IPS-NIHi7 (cell line): ENCODE measurements at regions not wholly inside any gene's neighbourhood (a gene's known extent, or its start where the extent isn't known, plus 50 kb on each side); places are given as distances from the start of the nearest gene placed in this dataset.

Experiments
- DNase-seq: peaks from one replicate; pipeline ENCODE4 v3.0.0; 2012; ENCODE audit warnings: mixed read lengths; ENCODE audit errors: extremely low spot score

GRCh38 chr18:64992654-64993053 lies 758.2 kb upstream of the CDH7 start:
- DNase-seq: no peak

- no peak for DNase-seq
Measured at GRCh38 chr18:64991102-64991501, 759.7 kb upstream of the CDH7 start.

DNA sequence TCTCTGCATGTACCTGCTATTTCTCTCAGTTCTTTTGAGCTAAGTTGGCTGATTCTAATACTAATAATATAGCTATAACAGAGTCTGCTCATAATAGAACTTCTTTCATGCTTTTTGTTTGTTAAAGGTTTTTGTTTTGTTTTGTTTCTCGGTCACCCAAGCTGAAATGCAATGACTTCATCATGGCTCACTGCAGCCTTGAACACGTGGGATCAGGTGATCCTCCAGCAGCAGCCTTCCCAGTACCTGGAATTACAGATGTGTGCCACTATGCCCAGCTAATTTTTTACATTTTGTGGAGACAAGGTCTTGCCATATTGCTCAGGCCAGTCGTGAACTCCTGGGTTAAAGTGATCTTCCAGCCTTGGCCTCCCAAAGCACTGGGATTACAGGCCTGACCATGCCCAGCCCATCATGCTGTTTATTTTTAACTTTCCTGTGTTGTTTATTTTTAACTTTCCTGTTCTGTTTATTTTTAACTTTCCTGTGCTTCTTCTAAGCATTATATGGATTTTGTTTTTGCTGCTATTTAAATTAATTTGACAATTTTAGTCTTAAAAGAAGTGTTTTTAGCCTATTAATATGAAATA lies 763.8 kb upstream of the CDH7 start:
- DNase-seq: no peak

GRCh38 chr18:64983497-64984238 lies 767.1 kb upstream of the CDH7 start:
- no peak for DNase-seq

- no peak for DNase-seq
Measured at GRCh38 chr18:64982414-64983055, 768.3 kb upstream of the CDH7 start.

DNA sequence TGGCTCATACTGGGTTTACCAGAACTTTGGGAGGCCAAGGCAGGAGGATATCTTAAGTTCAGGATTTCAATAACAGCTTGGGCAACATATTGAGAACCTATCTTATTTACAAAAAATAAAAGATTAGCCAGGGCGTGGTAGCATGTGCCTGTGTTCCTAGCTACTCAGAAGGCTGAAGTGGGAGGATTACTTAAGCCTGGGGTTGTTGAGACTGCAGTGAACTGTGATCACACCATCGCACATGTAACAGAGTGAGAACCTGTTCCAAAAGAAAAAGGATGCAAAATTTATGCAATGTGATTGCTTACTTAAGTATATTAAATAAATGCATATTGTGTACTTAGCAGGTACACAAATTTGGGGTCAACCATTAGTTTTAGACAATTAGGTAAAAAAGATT lies 768.9 kb upstream of the CDH7 start:
- DNase-seq: no peak

- no peak for DNase-seq
Measured at GRCh38 chr18:64979791-64980190, 771.0 kb upstream of the CDH7 start.

DNA sequence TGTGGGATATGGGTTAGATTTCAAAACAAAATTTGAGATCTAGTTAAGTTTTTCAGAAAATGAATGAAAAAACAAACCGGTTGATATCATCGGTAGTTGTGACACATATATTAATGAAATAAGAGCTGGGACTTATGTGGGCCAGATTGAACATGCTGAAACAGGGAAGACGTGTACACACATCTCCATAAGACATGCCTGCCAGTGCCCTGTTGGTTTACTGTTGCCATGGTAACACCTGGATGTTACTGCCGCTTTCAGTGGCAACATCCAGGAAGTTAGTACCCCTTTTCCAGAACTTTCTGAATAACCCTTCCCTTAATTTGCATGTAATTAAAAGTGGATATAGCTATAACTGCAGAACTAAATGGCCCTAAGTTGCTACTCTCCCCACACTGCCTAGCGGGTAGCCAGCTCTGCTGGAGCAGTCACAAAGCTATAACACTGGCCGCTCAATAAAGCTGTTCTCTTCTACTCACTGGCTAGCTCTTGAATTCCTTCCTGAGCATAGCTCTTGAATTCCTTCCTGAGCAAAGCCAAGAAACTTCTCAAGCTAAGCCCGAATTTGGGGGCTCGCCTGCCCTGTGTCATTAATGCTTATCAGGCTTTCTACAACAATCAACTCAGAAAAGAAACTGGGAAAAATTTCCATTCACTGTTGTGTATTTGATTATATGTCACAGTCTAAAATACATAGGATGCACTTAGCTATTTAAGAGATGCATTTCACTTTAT lies 776.3 kb upstream of the CDH7 start:
- DNase-seq: no peak

GRCh38 chr18:64972545-64972944 lies 778.3 kb upstream of the CDH7 start:
- no peak for DNase-seq

DNA sequence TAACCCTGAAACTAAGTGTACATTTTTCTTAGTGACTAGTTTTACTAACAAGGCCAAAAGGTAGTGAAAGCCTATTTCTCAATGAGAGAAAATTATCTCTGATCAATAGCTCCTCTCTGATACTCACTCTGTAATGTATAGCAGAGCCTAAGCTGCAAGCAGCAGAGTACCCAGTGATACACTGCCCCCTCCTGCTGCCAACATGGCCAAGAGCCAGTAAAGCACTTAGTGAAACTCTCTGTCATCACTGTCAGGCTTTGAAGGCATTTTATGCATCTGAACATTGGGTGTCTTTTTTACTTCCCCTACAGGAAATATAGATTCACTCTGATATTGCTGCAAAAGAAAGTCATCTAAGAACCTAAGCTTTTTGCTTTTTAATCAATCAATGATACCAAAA lies 784.1 kb upstream of the CDH7 start:
- no peak for DNase-seq

GRCh38 chr18:64956465-64956864 lies 794.3 kb upstream of the CDH7 start:
- DNase-seq: no peak

- DNase-seq: no peak
Measured at GRCh38 chr18:64949885-64950284, 800.9 kb upstream of the CDH7 start.

DNA sequence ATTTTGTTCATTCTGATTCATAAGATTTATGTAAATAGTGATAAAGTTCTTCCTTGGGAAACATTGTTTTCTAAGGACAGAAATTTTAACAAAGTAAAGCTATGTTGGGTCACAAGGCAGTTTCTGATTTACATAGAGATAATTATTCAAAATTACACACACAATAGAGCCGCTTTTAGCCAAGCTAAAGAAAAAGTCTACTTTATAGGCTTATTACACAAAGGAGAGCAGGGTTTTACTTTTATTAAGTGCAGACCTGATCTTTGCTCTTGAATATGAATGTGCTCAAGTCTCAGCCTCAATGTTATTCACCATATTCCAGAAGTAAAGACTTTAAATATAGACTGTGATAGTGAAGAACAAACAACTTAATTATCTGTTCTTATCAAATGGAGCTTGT lies 787.8 kb upstream of the LINC00305 start:
- DNase-seq: no peak

- no peak for DNase-seq
Measured at GRCh38 chr18:64929036-64929435, 780.1 kb upstream of the LINC00305 start.

- DNase-seq: no peak
Measured at GRCh38 chr18:64919971-64920570, 771.2 kb upstream of the LINC00305 start.

DNA sequence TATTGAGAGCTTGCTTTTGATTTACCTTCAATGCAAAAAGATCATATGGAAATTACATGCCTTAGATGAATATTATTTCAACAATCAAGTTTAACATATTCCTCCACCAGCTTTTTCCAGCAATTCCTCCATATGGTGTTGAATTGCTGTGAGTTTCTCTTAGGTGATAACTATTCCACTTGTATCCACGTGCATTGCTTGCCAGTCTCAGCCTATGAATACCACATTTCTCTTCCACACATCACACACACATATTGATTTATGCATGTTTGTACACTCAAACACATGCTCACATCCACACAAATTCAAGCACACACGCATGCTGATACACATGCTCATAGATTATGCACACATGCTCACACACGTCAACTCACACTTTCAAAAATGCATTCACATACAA lies 770.0 kb upstream of the LINC00305 start:
- DNase-seq: no peak

DNA sequence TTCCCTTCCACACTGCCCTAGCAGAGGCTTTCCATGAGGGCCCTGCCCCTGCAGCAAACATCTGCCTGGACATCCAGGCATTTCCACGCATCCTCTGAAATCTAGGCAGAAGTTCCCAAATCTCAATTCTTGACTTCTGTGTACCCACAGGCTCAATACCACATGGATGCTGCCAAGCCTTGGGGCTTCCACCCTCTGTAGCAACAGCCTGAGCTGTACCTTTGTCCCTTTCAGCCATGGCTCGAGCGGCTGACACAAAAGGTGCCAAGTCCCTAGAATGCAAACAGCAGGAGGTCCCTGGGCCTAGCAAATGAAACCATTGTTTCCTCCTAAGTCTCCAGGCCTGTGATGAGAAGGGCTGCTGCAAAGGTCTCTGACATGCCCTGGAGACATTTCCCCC lies 744.5 kb upstream of the LINC00305 start:
- no peak for DNase-seq

GRCh38 chr18:64888956-64889355 lies 740.1 kb upstream of the LINC00305 start:
- no peak for DNase-seq

DNA sequence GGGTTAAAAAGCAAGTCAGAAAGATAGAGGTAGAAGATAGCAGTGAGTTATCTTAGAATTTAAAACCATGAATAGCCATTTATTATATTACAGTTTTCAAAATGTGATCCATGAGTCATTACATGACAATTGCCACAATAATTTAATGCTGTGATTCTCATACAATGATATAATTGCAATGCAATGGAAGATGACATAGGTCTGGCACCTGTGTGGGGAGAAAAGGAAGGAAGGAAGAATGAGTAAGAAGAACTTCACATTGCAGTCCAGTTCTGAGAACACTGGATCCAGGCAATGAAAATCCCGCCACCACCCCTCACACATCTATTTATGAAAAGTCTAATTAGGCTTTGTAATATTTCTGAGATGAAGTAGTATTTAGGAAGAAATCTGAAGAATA lies 738.1 kb upstream of the LINC00305 start:
- DNase-seq: no peak

DNA sequence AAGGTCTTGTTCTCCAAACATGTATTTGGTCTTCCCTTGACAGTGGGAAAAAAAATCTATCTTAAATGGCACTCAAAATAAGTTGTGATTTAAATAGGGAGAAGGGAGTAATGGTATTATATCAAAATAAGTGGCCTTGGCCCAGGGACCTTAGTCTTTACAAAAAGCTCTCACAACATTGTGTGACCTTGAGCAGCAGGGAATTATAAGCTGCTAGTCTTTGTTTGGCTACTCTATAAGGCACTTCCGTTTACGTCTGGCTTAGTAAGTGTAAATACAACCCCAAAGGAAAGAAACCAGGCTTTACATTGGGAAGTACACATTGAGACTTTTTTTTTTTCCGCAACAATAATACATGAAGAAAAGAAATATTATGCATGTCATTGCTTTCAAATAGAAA lies 734.0 kb upstream of the LINC00305 start:
- DNase-seq: no peak

- DNase-seq: no peak
Measured at GRCh38 chr18:64876833-64877232, 727.9 kb upstream of the LINC00305 start.
